ENCODE measurements at regions not wholly inside any gene's neighbourhood (a gene's known extent, or its start where the extent isn't known, plus 50 kb on each side); places are given as distances from the start of the nearest gene placed in this dataset.

GRCh38 chr13:64672751-64673150 lies 2557.4 kb downstream of the PCDH9 start:
- DNase-seq (ENCODE audit: low read depth, low spot score) = no peak
- intact Hi-C loops (cut with micrococcal nuclease) (no loop called here), dilution Hi-C loops (cut with MboI; ENCODE audit: extremely low pct_ligation_motif_present, low sequenced_read_pairs) (no loop called here)
- H2AFZ ChIP-seq (ENCODE audit: low read depth, low read length) = no peak overlapping the region
- no peaks in the 10 kb centered on the region for H4K20me1 ChIP-seq (replicated peaks; ENCODE audit: control insufficient read depth, extremely low read depth, insufficient read depth, low read length)
- no peak overlapping the region for H3K4me2 ChIP-seq (ENCODE audit: insufficient read depth, low read length)
- no peak overlapping the region for H3K9ac ChIP-seq (replicated peaks; ENCODE audit: extremely low read depth, insufficient read depth, low read length)
- POLR2A ChIA-PET = no interaction called here
- H3K27ac ChIP-seq (ENCODE audit: insufficient read depth, low read depth, low read length) = no peak overlapping the region
- H3K9me1 ChIP-seq (replicated peaks; ENCODE audit: control insufficient read depth, extremely low read depth, insufficient read depth, low read length) = no peaks in the 10 kb centered on the region
- H3K9me3 ChIP-seq (replicated peaks; ENCODE audit: control insufficient read depth, insufficient read depth, low read length) = no peaks in the 10 kb centered on the region
- no peak for TF ChIP-seq GATA2 (IDR thresholded peaks at IDR 0.05; ENCODE audit: insufficient read depth, insufficient read length, low read depth, low read length)
- no peak for TF ChIP-seq EZH2 (IDR thresholded peaks at IDR 0.05; ENCODE audit: borderline replicate concordance, low read depth, low read length, severe bottlenecking)
- no peak for TF ChIP-seq MAX (IDR thresholded peaks at IDR 0.05; ENCODE audit: insufficient read depth, insufficient read length)
- no peak for TF ChIP-seq JUN (IDR thresholded peaks at IDR 0.05; ENCODE audit: borderline replicate concordance, insufficient read depth, insufficient read length, low read depth)
- no peak for TF ChIP-seq MYC (IDR thresholded peaks at IDR 0.05; ENCODE audit: low read depth, low read length)
- TF ChIP-seq FOS (IDR thresholded peaks at IDR 0.05; ENCODE audit: borderline replicate concordance, insufficient read depth, low read length) = no peak
- TF ChIP-seq CTCF (IDR thresholded peaks at IDR 0.05; ENCODE audit: extremely low read depth in 1 of 2, insufficient read depth in 1 of 2, low read depth in 1 of 2, low read length in 2 of 2) = no peak
- no peak for TF ChIP-seq POLR2AphosphoS5 (IDR thresholded peaks at IDR 0.05; ENCODE audit: insufficient read depth, low read depth, low read length)
- TF ChIP-seq POLR2A (IDR thresholded peaks at IDR 0.05; ENCODE audit: low read depth, low read length) = no peak
- no peak for FAIRE-seq
- no peak overlapping the region for H3K4me3 ChIP-seq (replicated peaks in 1 of 3; ENCODE audit: insufficient read depth in 1 of 3, low read depth in 1 of 3, low read length in 3 of 3)
- no TSS peak for BruUV-seq (replicated peaks)
- H3K4me1 ChIP-seq (ENCODE audit: control insufficient read depth, extremely low read depth, insufficient read depth, low read length) = no peaks in the 10 kb centered on the region
- H3K36me3 ChIP-seq (ENCODE audit: control insufficient read depth in 2 of 2, extremely low read depth in 1 of 2, insufficient read depth in 2 of 2, low read length in 2 of 2) = no peaks in the 10 kb centered on the region
- CTCF ChIA-PET = no interaction called here
- no peaks in the 10 kb centered on the region for H3K79me2 ChIP-seq (ENCODE audit: control insufficient read depth, insufficient read depth, low read length)
- H3K27me3 ChIP-seq (ENCODE audit: control insufficient read depth in 2 of 2, insufficient read depth in 2 of 2, low read length in 2 of 2) = no peaks in the 10 kb centered on the region

All from endothelial cell of umbilical vein (primary cell).